ENCODE measurements at regions not wholly inside any gene's neighbourhood (a gene's known extent, or its start where the extent isn't known, plus 50 kb on each side); places are given as distances from the start of the nearest gene placed in this dataset.

DNA sequence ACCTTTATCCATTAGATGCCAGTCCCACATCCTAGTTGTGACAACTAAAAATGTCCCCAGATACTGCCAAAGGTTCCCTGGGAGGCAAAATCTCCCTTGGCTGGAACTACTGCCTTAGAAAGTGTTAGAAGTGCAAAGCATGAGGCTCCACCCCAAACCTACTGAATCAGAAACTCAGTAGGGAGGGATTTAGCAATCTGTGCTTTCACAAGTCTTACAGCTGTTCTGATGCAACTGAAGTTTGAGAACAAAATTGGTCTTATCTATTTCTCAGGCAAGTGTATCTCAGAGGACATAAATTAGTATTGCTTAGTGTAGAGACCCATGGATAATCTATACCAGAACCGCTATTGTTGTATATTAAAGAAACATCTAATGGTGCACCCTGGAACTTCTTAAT is 70.2 kb downstream of the CLDN1 start:
- TF ChIP-seq, protein P1, sequence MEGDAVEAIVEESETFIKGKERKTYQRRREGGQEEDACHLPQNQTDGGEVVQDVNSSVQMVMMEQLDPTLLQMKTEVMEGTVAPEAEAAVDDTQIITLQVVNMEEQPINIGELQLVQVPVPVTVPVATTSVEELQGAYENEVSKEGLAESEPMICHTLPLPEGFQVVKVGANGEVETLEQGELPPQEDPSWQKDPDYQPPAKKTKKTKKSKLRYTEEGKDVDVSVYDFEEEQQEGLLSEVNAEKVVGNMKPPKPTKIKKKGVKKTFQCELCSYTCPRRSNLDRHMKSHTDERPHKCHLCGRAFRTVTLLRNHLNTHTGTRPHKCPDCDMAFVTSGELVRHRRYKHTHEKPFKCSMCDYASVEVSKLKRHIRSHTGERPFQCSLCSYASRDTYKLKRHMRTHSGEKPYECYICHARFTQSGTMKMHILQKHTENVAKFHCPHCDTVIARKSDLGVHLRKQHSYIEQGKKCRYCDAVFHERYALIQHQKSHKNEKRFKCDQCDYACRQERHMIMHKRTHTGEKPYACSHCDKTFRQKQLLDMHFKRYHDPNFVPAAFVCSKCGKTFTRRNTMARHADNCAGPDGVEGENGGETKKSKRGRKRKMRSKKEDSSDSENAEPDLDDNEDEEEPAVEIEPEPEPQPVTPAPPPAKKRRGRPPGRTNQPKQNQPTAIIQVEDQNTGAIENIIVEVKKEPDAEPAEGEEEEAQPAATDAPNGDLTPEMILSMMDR (IDR thresholded peaks at IDR 0.05; ENCODE audit: extremely low read depth, missing control alignments), result no peak
- DNase-seq (ENCODE audit: low spot score), result no peak

DNA sequence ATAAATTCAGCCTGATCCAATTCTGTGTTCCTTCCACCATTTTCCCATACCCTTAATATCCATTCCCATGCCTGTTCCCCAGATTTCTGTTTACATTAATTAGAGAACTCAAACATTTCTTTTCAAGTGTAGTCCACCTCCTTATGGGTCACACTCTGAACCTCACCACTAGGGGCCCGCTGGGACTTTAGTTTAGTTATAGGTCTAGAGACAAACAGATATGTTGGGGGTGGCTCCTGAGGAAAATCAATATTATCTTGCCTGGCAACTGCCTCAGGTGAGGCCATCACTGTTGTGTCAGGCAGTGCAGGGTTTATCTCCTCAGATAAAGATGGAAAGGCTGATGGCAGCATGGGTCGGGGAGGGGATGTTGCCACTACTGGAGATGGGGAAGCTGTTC is 72.8 kb downstream of the CLDN1 start:
- TF ChIP-seq, protein P1 (IDR thresholded peaks at IDR 0.05; ENCODE audit: extremely low read depth, missing control alignments), result no peak
- no peak for DNase-seq (ENCODE audit: low spot score)

DNA sequence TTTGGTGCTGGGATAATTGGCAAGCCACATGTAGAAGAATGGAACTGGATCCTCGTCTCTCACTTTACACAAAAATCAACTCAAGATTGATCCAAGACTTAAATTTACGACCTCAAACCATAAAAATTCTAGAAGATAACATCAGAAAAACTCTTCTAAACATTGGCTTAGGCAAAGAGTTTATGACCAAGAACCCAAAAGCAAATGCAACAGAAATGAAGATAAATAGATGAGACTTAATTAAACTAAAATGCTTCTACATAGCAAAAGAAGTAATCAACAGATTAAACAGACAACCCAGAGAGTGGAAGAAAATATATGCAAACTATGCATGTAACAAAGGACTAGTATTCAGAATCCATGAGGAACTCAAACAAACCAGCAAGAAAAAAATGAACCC is 80.1 kb downstream of the CLDN1 start:
- DNase-seq (ENCODE audit: low spot score), result no peak
- TF ChIP-seq, protein P1 (IDR thresholded peaks at IDR 0.05; ENCODE audit: extremely low read depth, missing control alignments), result no peak

DNA sequence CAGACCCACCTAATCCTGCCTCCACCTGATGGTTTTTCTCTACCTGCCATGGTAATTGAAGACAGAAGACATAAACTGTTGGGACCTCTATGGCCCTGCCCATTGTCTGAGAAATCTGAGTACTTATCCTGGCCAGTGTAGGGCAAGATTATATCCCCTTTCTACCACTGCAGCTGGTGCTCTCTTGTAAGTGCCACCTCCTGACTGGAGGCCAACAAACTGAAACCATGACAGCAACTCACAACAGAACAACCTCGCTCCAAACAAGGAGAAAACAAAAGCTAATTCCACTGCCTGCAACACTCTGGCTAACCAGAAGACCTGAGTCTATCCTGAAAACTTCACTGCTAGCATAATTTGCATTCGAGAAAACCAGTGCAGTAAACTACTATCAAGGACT is 82.9 kb downstream of the CLDN1 start:
- DNase-seq (ENCODE audit: low spot score), result no peak
- TF ChIP-seq, protein P1 (IDR thresholded peaks at IDR 0.05; ENCODE audit: extremely low read depth, missing control alignments), result no peak

DNA sequence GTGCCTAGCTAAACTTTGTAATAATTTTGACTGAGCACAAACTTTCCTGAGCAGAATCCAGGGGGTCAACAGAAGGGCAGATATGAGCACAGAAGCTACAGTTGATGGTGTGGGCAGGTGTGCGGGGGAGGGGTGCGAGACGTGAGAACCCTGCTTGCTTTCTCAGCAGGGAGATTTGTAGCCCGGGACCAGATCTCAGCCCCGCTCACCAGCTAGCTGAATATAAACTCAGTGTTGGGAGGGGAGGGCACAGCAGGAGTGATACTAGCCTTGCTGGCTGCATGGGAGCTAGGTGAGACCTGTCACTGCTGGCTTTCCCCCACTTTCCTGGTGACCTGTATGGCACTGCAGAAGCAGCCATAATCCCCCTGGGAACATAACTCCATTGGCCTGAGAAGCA is 83.4 kb downstream of the CLDN1 start:
- DNase-seq (ENCODE audit: low spot score), result no peak

DNA sequence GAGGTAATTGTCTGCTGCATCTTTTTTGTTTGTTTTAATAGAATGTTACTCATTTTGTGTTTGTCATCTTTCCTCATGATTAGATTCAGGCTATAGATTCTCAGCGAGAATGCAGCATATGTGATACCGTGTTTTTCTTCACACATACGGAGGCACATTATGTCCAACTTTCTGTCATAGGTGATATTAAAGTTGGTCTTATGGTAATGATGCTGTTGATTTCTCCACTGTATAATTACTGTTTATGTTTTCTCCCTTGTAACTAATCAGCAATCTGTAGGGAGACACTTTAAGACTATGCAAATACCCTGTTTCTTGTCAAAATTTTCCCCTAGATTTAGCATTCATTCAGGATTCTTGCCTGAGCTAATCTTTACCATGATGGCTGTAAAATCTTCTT is 87.6 kb downstream of the CLDN1 start:
- TF ChIP-seq, protein P1 (IDR thresholded peaks at IDR 0.05; ENCODE audit: extremely low read depth, missing control alignments), result no peak
- no peak for DNase-seq (ENCODE audit: low spot score)

More for the DNA sequence above, 83.4 kb downstream of the CLDN1 start:
- TF ChIP-seq, protein P1 (IDR thresholded peaks at IDR 0.05; ENCODE audit: extremely low read depth, missing control alignments), result no peak

DNA sequence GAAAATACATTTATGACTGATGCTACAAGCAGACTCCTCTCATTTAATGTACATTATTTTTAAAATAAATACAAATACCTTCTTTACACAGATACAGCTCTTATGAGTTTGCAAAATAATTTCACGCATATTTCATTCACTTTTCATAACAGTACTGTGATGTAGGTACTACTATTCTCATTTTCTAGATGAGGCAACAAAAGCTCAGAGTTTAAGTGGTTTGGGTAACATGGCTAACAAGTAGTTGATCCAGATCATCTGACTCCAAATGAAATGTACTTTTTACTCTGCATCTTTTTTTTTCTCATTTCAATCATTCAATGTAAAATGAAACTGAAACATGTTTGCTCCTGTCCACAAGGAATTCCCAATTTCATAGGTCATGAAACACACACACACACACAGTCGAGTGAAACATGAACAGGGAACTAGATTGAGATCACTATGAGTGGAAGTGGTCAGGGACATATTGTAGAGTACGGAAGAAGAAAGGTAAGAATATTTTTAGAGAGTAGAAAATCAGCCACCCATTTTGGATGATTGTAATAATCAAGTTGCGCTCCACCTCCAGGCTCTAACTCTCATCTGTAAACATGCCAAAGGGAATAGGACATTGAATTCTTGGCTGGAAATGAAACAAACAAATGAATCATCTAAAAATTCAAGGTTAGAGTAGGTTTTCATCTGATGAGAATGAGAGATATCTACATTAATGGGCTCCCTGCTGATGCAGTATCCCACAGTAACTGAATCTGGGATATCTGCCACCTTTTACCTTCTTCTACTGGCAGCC is 92.4 kb downstream of the CLDN1 start:
- TF ChIP-seq, protein P1 (IDR thresholded peaks at IDR 0.05; ENCODE audit: extremely low read depth, missing control alignments), result no peak
- no peak for DNase-seq (ENCODE audit: low spot score)

Measured in GM20000 (cell line).